ENCODE measurements at regions not wholly inside any gene's neighbourhood (a gene's known extent, or its start where the extent isn't known, plus 50 kb on each side); places are given as distances from the start of the nearest gene placed in this dataset.

GRCh38 chr16:35736546-35736945 is 2277.1 kb downstream of the TP53TG3F start:
- Histone ChIP-seq H3K4me1 (ENCODE audit: insufficient read depth, low read length, severe bottlenecking) (no peaks in the 10 kb centered on the region), H2AFZ (ENCODE audit: low read length) (no peak overlapping the region), H3K9me2 (ENCODE audit: low read depth, low read length) (no peaks in the 10 kb centered on the region), H3K27me3 (ENCODE audit: insufficient read depth, low read length) (no peaks in the 10 kb centered on the region), H4K20me1 (ENCODE audit: insufficient read depth, low read length) (no peaks in the 10 kb centered on the region), H3K79me2 (ENCODE audit: insufficient read depth, low read length) (no peaks in the 10 kb centered on the region), H3K9me3 (ENCODE audit: low read length) (no peaks in the 10 kb centered on the region), H3F3A (ENCODE audit: insufficient read depth, low read length) (no peaks in the 10 kb centered on the region), H3K9ac (ENCODE audit: low read length) (no peak overlapping the region), H3K4me3 (ENCODE audit: low read depth, low read length, poor library complexity, severe bottlenecking) (no peak overlapping the region), H3K27ac (ENCODE audit: low read depth, low read length, poor library complexity, severe bottlenecking) (no peak overlapping the region), H3K4me2 (ENCODE audit: low read length) (no peak overlapping the region), H3K36me3 (ENCODE audit: insufficient read depth, low read length) (no peaks in the 10 kb centered on the region)
- TF ChIP-seq CTCF (IDR thresholded peaks at IDR 0.05; ENCODE audit: low read length) (no peak), EZH2 (IDR thresholded peaks at IDR 0.05; ENCODE audit: borderline replicate concordance, low read length) (no peak)

DNA sequence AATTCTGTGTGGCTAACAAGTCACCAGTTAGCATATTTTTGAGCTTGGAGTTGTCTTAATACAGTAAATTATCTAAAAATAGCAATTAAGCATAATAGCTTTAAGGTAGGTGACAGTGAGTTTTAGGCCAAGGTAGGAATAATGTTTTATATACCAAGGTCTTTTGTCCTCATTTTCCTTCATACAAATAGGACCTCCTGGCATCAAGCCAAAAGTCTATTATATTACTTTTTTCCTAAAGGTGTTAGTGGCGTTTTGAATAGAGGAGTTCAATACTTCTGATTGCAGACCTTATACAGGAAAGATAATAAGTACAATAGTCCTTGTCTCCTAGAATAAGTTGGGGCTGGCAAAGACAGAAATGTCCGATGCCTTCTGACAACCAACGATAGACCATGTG is 2277.7 kb downstream of the TP53TG3F start:
- no peaks in the 10 kb centered on the region for H3K4me1 ChIP-seq (ENCODE audit: insufficient read depth, low read length, severe bottlenecking)
- H3K9me3 ChIP-seq (ENCODE audit: low read length): no peaks in the 10 kb centered on the region
- H3K4me2 ChIP-seq (ENCODE audit: low read length): no peak overlapping the region
- no peak overlapping the region for H2AFZ ChIP-seq (ENCODE audit: low read length)
- H3K27me3 ChIP-seq (ENCODE audit: insufficient read depth, low read length): no peaks in the 10 kb centered on the region
- no peak overlapping the region for H3K27ac ChIP-seq (ENCODE audit: low read depth, low read length, poor library complexity, severe bottlenecking)
- no peaks in the 10 kb centered on the region for H4K20me1 ChIP-seq (ENCODE audit: insufficient read depth, low read length)
- H3K9ac ChIP-seq (ENCODE audit: low read length): no peak overlapping the region
- no peak overlapping the region for H3K4me3 ChIP-seq (ENCODE audit: low read depth, low read length, poor library complexity, severe bottlenecking)
- no peak for TF ChIP-seq CTCF (IDR thresholded peaks at IDR 0.05; ENCODE audit: low read length)
- TF ChIP-seq EZH2 (IDR thresholded peaks at IDR 0.05; ENCODE audit: borderline replicate concordance, low read length): no peak
- H3K36me3 ChIP-seq (ENCODE audit: insufficient read depth, low read length): no peaks in the 10 kb centered on the region
- H3K79me2 ChIP-seq (ENCODE audit: insufficient read depth, low read length): no peaks in the 10 kb centered on the region
- H3F3A ChIP-seq (ENCODE audit: insufficient read depth, low read length): no peaks in the 10 kb centered on the region
- no peaks in the 10 kb centered on the region for H3K9me2 ChIP-seq (ENCODE audit: low read depth, low read length)

DNA sequence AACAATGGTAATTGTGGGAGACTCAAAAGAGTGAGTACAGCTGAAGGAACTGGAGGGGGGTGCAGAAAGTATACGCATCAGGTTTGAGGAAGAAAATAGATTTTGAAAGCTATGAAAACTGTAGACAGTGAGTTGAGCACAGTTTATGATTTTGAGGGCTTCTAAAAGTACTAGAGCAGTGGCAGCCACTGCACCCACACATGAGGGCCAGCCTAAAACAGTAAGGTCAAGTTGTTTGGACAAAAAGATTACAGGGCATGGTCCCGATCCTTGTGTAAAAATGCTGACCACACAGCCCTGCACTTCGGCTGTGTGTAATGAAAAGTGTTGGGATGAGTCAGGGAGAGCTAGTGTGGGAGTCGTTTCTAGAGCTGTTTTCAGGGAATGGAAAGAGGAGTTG is 2282.1 kb downstream of the TP53TG3F start:
- H2AFZ ChIP-seq (ENCODE audit: low read length): no peak overlapping the region
- H3K4me1 ChIP-seq (ENCODE audit: insufficient read depth, low read length, severe bottlenecking): no peaks in the 10 kb centered on the region
- H3K9me2 ChIP-seq (ENCODE audit: low read depth, low read length): no peaks in the 10 kb centered on the region
- H3K79me2 ChIP-seq (ENCODE audit: insufficient read depth, low read length): no peaks in the 10 kb centered on the region
- H3K27ac ChIP-seq (ENCODE audit: low read depth, low read length, poor library complexity, severe bottlenecking): no peak overlapping the region
- H4K20me1 ChIP-seq (ENCODE audit: insufficient read depth, low read length): no peaks in the 10 kb centered on the region
- H3K9ac ChIP-seq (ENCODE audit: low read length): no peak overlapping the region
- no peaks in the 10 kb centered on the region for H3K27me3 ChIP-seq (ENCODE audit: insufficient read depth, low read length)
- no peaks in the 10 kb centered on the region; the same call in 1 of the 2 replicates for H3K9me3 ChIP-seq (ENCODE audit: low read length)
- H3K4me2 ChIP-seq (ENCODE audit: low read length): no peak overlapping the region
- TF ChIP-seq EZH2 (IDR thresholded peaks at IDR 0.05; ENCODE audit: borderline replicate concordance, low read length) (no peak), CTCF (IDR thresholded peaks at IDR 0.05; ENCODE audit: low read length) (no peak)
- H3K36me3 ChIP-seq (ENCODE audit: insufficient read depth, low read length): no peaks in the 10 kb centered on the region
- no peak overlapping the region for H3K4me3 ChIP-seq (ENCODE audit: low read depth, low read length, poor library complexity, severe bottlenecking)
- no peaks in the 10 kb centered on the region for H3F3A ChIP-seq (ENCODE audit: insufficient read depth, low read length)

Data from OCI-LY1 (cell line).